ENCODE measurements at regions not wholly inside any gene's neighbourhood (a gene's known extent, or its start where the extent isn't known, plus 50 kb on each side); places are given as distances from the start of the nearest gene placed in this dataset.
"Not testable (repeated sequence)": the region's sequence is repeated elsewhere in the genome, so short reads cannot be mapped to it uniquely, and the experiment has no call there.

DNA sequence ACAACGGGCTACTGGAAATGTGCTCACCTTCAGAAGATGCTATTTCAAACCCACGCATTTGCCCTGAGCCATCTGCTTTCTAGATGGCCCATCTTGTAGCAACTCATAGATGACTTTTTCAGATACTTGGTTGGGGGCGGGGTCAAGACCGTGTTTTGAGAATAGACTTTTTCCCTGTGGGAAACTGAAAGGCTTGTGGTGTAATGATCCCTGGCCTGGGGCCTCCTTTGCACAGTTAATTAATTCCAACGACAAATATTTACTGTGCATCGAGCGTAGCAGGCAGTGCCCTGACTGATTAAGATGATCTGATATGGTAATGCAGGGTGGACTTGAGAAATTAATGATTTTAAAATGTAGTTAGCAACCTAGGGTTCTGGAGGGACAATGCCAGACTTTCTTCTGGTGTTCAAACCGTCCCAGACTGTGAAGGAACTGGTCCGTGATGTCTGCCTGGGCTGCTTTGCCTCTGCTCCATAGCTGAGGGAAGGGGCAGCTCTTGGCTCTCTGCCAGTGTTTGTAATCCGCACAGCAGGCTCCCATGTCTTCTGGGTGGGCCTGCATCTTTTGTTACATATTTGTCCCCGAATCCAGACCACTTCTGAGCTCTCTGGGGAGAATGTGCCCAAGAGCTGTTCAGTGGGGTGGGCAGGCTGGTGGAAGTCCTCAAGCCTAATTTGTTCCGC lies 84.8 kb downstream of the ADAMTS15 start:
- DNase-seq (ENCODE audit: extremely low spot score), result peak; percentile 19
- ChIA-PET CTCF (no interaction called here), POLR2A (no interaction called here)
- no peak for TF ChIP-seq ARNT (IDR thresholded peaks at IDR 0.05)
- TF ChIP-seq TARDBP (IDR thresholded peaks at IDR 0.05), result no peak
- TF ChIP-seq L3MBTL2 (conservative IDR thresholded peaks at IDR 0.05), result no peak
- no peak for TF ChIP-seq LEF1 (IDR thresholded peaks at IDR 0.05; ENCODE audit: borderline replicate concordance)
- no peak for TF ChIP-seq SP1 (IDR thresholded peaks at IDR 0.05)

DNA sequence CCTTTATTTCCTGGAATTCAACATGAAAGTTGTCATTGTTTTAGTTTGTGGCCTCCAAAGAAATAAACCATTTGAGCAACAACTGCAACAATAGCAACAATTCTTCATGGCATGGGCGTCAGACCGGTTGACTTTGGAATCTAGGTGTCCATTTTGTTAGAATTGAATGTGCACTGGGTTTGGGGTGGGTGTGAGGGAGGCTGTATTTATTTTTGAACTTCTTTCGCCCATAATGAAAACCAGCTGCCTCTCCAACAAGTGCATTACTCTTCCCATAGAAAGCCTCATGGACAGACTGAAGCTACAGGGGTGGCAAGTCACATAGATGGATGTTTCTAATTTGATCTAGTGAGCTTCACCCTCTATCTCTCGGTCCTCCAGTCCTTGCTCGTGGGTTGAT lies 85.4 kb downstream of the ADAMTS15 start:
- POLR2A ChIA-PET, result no interaction called here
- DNase-seq (ENCODE audit: extremely low spot score), result no peak
- TF ChIP-seq ARNT (IDR thresholded peaks at IDR 0.05) (no peak), BHLHE40 (IDR thresholded peaks at IDR 0.05; ENCODE audit: borderline replicate concordance) (no peak), ZNF384 (IDR thresholded peaks at IDR 0.05) (no peak), HDGF (IDR thresholded peaks at IDR 0.05; ENCODE audit: borderline replicate concordance) (no peak), TARDBP (IDR thresholded peaks at IDR 0.05) (no peak), FOXM1 (IDR thresholded peaks at IDR 0.05; ENCODE audit: borderline replicate concordance) (no peak), NFRKB (IDR thresholded peaks at IDR 0.05) (no peak), LEF1 (IDR thresholded peaks at IDR 0.05; ENCODE audit: borderline replicate concordance) (no peak), FOXK2 (IDR thresholded peaks at IDR 0.05) (no peak), CTBP1 (IDR thresholded peaks at IDR 0.05; ENCODE audit: borderline replicate concordance) (no peak), ELF4 (IDR thresholded peaks at IDR 0.05) (no peak), FOXA1 (IDR thresholded peaks at IDR 0.05) (no peak), L3MBTL2 (conservative IDR thresholded peaks at IDR 0.05) (no peak), SUZ12 (IDR thresholded peaks at IDR 0.05) (no peak)
- TF ChIP-seq, protein P1, sequence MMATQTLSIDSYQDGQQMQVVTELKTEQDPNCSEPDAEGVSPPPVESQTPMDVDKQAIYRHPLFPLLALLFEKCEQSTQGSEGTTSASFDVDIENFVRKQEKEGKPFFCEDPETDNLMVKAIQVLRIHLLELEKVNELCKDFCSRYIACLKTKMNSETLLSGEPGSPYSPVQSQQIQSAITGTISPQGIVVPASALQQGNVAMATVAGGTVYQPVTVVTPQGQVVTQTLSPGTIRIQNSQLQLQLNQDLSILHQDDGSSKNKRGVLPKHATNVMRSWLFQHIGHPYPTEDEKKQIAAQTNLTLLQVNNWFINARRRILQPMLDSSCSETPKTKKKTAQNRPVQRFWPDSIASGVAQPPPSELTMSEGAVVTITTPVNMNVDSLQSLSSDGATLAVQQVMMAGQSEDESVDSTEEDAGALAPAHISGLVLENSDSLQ (IDR thresholded peaks at IDR 0.05), result no peak
- CTCF ChIA-PET, result no interaction called here

DNA sequence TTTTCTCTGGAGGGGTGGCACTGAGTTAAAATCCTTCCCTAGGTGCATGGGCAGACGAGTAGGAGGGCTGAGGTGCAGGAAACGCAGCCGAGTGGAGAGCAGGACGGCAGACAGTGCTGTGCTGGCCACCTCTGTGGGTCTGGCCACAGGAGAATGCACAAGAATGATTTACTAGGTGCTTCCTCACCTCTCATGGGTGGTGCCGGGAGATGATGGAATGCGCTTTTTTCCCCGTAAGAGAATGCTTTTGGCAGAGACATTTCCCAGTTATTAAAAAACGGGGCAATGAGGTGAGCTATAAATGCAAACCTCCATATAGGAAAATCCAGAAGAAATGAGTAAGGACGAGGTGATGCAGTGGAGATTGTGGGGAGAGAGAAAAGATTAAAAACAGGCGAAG lies 86.1 kb downstream of the ADAMTS15 start:
- CTCF ChIA-PET, result no interaction called here
- POLR2A ChIA-PET, result no interaction called here
- DNase-seq (ENCODE audit: extremely low spot score), result no peak
- TF ChIP-seq SP1 (IDR thresholded peaks at IDR 0.05), result no peak
- TF ChIP-seq FOXA1 (IDR thresholded peaks at IDR 0.05), result no peak
- TF ChIP-seq ARNT (IDR thresholded peaks at IDR 0.05), result no peak
- no peak for TF ChIP-seq HDGF (IDR thresholded peaks at IDR 0.05; ENCODE audit: borderline replicate concordance)
- TF ChIP-seq NFRKB (IDR thresholded peaks at IDR 0.05), result no peak
- TF ChIP-seq ELF4 (IDR thresholded peaks at IDR 0.05), result no peak
- no peak for TF ChIP-seq ZNF384 (IDR thresholded peaks at IDR 0.05)
- no peak for TF ChIP-seq FOXM1 (IDR thresholded peaks at IDR 0.05; ENCODE audit: borderline replicate concordance)
- no peak for TF ChIP-seq BHLHE40 (IDR thresholded peaks at IDR 0.05; ENCODE audit: borderline replicate concordance)

DNA sequence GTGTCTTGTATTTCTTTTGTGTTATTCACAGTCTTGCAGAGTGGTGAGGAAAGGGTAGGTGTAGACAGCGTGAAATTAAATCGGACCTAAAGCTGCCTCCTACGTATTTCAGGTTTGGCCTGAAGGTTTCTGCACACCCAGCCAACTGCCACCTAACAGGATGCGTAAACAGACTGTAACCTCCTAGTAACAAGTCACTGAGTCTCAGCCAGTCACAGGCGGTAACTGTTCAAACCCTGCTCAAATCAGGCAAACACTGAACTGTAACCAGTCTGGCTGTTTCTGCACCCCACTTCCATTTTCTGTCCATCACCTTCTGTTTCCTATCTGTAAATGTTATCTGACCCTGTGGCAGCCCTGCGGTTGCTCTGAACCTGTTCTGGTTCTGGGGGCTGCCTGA lies 87.1 kb downstream of the ADAMTS15 start:
- DNase-seq (ENCODE audit: extremely low spot score), result no peak
- POLR2A ChIA-PET, result no interaction called here
- CTCF ChIA-PET, result no interaction called here
- TF ChIP-seq LEF1 (IDR thresholded peaks at IDR 0.05; ENCODE audit: borderline replicate concordance), result no peak

DNA sequence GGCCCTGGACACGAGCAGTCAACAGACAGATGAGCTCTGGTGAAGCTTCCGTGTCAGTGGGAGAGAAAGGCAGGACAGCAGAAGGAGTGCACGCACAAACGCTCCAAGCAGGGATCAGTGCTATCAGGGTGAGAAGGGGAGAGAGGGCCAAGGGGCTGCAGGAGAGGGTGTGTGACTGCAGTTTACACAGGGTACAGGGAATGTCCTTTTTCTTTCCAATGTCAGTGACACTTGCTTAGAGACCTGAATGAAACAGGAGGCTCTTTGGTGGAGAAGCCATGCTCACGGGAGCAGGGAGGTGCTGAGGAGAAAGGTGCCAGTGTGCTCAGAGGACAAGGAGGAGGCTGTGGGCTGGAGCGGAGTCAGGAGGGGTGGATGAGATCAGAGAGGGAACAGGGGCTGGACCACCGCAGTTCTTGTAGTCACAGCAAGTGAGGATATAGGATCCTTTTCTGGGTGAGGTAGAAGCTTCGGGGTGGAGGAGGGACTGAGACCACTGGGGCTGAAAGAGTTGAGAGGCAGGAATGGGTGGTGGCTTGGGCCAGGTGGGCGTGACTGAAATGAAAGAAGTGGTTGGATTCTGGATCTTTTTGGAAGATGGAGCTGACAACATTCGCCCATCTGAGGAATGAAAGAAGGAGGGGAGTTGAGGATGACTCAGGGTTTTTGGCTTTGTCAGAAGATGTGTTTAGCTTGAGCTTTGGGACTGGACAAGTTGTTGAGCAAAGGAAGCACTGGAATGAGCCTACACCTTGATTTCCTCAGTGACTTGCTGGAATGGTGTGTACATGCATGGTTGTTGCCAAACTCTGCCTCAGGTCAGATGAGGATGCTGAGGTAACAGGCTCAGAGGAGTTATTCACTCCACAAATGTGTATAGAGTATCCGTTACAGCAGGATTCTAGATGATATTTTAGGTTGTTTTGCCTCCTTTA lies 87.9 kb downstream of the ADAMTS15 start:
- DNase-seq (ENCODE audit: extremely low spot score), result no peak
- CTCF ChIA-PET, result no interaction called here

DNA sequence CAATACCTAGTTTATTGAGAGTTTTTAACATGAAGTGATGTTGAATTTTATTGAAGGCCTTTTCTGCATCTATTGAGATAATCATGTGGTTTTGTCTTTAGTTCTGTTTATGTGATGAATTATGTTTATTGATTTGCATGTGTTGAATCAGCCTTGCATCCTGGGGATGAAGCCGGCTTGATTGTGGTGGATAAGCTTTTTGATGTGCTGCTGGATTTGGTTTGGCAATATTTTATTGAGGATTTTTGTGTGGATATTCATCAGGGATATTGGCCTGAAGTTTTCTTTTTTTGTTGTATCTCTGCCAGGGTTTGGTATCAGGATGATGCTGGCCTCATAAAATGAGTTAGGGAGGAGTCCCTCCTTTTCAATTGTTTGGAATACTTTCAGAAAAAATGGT lies 91.2 kb downstream of the ADAMTS15 start:
- DNase-seq (ENCODE audit: extremely low spot score); CTCF ChIA-PET; POLR2A ChIA-PET: not testable (repeated sequence)

More for the DNA sequence above, 87.9 kb downstream of the ADAMTS15 start:
- POLR2A ChIA-PET, result no interaction called here
- TF ChIP-seq CTBP1 (IDR thresholded peaks at IDR 0.05; ENCODE audit: borderline replicate concordance) (no peak), FOXA1 (IDR thresholded peaks at IDR 0.05) (no peak), ZNF384 (IDR thresholded peaks at IDR 0.05) (no peak), FOXK2 (IDR thresholded peaks at IDR 0.05) (no peak), ELF4 (IDR thresholded peaks at IDR 0.05) (no peak)

DNA sequence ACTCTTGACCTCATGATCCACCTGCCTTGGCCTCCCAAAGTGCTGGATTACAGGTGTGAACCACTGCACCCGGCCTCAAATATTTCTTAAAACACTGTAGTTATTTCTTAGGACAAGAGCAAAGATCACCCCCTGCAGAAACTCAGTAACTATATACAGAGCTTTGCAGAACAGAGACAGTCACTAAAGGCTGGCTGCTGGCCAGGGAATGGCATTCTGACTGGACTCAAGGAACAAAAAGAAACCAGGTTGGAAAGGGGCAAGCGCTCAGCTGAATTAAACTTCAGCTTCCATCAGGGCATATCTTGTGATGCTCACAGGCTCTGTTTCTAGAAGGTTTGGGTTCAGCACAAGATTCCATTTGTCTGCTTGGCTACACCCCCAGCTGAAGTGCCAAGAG lies 95.8 kb downstream of the ADAMTS15 start:
- ChIA-PET POLR2A (no interaction called here), CTCF (no interaction called here)
- no peak for DNase-seq (ENCODE audit: extremely low spot score)
- TF ChIP-seq ZNF384 (IDR thresholded peaks at IDR 0.05) (no peak), FOXK2 (IDR thresholded peaks at IDR 0.05) (no peak), TARDBP (IDR thresholded peaks at IDR 0.05) (no peak), LEF1 (IDR thresholded peaks at IDR 0.05; ENCODE audit: borderline replicate concordance) (no peak), FOXA1 (IDR thresholded peaks at IDR 0.05) (no peak), SUZ12 (IDR thresholded peaks at IDR 0.05) (no peak)

DNA sequence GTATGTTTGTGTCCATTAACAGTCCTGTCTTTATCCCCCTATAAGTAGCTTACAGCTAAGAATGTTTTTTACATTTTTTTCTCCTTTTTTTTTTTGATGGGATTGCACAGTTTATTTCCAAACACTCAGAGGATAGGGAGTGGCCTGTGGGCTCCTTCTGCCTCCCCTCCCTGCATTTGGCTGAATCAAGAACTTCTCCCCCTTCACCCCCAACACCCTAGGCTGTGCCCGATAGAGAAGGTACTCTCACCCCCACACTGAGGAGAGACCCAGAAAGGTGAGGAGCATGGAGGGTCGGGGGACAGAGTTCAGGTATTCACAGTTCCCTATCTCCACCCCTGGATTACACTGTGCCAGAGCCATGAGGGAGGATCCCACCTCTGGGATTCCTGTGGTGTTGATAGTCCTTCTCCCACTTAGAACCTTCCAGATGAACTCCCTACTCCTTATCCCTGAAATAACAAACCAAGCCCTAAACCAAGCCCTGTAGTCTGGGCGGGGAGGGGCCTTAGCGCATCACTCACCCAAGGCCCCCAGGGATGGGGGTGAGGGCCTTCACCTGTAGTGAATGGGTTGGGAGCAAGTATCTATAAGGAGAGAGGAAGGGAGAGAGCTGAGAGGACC lies 97.1 kb downstream of the ADAMTS15 start:
- TF ChIP-seq FOXM1 (IDR thresholded peaks at IDR 0.05; ENCODE audit: borderline replicate concordance) (no peak), BHLHE40 (IDR thresholded peaks at IDR 0.05; ENCODE audit: borderline replicate concordance) (no peak), CTBP1 (IDR thresholded peaks at IDR 0.05; ENCODE audit: borderline replicate concordance) (no peak), NFRKB (IDR thresholded peaks at IDR 0.05) (no peak), ARNT (IDR thresholded peaks at IDR 0.05) (no peak), SUZ12 (IDR thresholded peaks at IDR 0.05) (no peak), HDGF (IDR thresholded peaks at IDR 0.05; ENCODE audit: borderline replicate concordance) (no peak), SP1 (IDR thresholded peaks at IDR 0.05) (no peak), ZNF384 (IDR thresholded peaks at IDR 0.05) (no peak)
- TF ChIP-seq, protein P1 (IDR thresholded peaks at IDR 0.05), result no peak
- CTCF ChIA-PET, result no interaction called here
- POLR2A ChIA-PET, result no interaction called here
- DNase-seq (ENCODE audit: extremely low spot score), result no peak

Data from HEK293T (cell line).